ENCODE measurements at regions not wholly inside any gene's neighbourhood (a gene's known extent, or its start where the extent isn't known, plus 50 kb on each side); places are given as distances from the start of the nearest gene placed in this dataset.

DNA sequence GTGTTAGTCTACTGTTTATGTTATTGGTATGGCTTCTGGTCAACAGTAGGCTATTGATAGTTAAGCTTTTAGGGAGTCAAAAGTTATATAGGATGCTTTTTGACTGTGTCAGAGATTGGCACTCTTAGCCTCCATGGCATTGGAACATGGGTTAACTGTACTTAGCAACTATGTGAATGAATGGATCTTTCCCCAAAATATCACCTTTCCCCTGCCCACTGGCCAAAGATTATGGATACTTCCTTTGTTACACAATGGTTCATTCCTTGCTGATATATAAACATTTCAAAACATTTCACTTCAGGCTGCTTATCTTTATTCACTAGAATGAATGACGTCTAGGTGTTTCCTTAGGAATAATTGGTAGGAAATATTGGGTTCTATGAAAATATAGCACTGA is 62.1 kb upstream of the DOCK10 start (continued):
- TF ChIP-seq, protein P1, sequence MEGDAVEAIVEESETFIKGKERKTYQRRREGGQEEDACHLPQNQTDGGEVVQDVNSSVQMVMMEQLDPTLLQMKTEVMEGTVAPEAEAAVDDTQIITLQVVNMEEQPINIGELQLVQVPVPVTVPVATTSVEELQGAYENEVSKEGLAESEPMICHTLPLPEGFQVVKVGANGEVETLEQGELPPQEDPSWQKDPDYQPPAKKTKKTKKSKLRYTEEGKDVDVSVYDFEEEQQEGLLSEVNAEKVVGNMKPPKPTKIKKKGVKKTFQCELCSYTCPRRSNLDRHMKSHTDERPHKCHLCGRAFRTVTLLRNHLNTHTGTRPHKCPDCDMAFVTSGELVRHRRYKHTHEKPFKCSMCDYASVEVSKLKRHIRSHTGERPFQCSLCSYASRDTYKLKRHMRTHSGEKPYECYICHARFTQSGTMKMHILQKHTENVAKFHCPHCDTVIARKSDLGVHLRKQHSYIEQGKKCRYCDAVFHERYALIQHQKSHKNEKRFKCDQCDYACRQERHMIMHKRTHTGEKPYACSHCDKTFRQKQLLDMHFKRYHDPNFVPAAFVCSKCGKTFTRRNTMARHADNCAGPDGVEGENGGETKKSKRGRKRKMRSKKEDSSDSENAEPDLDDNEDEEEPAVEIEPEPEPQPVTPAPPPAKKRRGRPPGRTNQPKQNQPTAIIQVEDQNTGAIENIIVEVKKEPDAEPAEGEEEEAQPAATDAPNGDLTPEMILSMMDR (IDR thresholded peaks at IDR 0.05; ENCODE audit: low read depth, low read length, missing input control): no peak

DNA sequence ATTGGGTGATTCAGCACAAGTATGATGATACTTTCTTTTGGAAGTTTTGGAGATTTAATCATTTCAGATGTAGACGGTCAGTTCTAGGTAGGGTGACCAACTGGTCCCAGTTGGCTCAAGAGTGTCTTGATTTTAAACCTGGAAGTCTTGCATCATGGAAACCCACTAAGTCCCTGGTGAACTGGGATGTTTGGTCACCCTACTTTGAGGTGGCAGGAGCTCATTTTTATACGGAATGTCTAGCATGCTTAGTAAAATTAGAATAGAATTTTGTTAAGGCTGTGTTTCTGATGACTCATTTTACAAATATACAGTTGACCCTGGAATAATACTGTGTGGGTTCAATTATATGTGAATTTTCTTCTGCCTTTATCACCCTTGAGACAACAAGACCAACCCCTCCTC is 61.5 kb upstream of the DOCK10 start:
- WGBS: 81% methylated on average over 2 of the region's 2 CpGs
- DNase-seq (ENCODE audit: low spot score): no peak
- TF ChIP-seq GABPA (IDR thresholded peaks at IDR 0.05 in 1 of 2, conservative IDR thresholded peaks at IDR 0.05 in 1 of 2) (no peak), JUND (IDR thresholded peaks at IDR 0.05) (no peak), RAD21 (IDR thresholded peaks at IDR 0.05) (no peak), NR2F2 (IDR thresholded peaks at IDR 0.05) (no peak)
- TF ChIP-seq, protein P2, sequence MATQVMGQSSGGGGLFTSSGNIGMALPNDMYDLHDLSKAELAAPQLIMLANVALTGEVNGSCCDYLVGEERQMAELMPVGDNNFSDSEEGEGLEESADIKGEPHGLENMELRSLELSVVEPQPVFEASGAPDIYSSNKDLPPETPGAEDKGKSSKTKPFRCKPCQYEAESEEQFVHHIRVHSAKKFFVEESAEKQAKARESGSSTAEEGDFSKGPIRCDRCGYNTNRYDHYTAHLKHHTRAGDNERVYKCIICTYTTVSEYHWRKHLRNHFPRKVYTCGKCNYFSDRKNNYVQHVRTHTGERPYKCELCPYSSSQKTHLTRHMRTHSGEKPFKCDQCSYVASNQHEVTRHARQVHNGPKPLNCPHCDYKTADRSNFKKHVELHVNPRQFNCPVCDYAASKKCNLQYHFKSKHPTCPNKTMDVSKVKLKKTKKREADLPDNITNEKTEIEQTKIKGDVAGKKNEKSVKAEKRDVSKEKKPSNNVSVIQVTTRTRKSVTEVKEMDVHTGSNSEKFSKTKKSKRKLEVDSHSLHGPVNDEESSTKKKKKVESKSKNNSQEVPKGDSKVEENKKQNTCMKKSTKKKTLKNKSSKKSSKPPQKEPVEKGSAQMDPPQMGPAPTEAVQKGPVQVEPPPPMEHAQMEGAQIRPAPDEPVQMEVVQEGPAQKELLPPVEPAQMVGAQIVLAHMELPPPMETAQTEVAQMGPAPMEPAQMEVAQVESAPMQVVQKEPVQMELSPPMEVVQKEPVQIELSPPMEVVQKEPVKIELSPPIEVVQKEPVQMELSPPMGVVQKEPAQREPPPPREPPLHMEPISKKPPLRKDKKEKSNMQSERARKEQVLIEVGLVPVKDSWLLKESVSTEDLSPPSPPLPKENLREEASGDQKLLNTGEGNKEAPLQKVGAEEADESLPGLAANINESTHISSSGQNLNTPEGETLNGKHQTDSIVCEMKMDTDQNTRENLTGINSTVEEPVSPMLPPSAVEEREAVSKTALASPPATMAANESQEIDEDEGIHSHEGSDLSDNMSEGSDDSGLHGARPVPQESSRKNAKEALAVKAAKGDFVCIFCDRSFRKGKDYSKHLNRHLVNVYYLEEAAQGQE (IDR thresholded peaks at IDR 0.05): no peak

DNA sequence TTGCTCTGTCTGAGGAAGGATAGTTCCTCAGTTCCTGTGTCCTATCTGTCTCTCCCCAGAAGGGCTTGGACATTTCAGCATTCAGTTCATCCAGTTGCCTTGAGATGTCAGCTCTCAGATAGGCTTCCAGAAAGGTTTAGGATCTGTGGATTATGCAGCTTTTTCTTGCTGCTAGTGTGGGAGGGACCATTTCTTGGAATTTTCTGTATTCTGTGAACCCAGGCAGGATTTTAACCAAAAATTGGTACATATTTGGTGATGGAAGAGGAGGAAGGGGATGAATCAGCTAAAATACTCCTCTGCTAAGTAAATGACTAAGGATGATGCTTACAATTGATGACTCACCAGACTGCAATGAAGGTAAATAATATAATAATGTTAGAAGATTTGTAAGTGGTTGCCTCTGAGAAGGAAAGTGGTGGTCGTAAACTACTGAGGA is 58.6 kb upstream of the DOCK10 start:
- no peak for DNase-seq (ENCODE audit: low spot score)
- H3K9ac ChIP-seq (ENCODE audit: low read depth in 1 of 2, low read length in 2 of 2): no peak overlapping the region
- 70% methylated on average over 1 of the region's 1 CpG for WGBS
- peaks cover 0 to 5% (median 0%) of the 10 kb centered on the region in 4 donors for H3K27me3 ChIP-seq (ENCODE audit: control insufficient read depth in 4 of 4, insufficient read depth in 4 of 4, low read length in 3 of 4)
- no peaks in the 10 kb centered on the region for H3K36me3 ChIP-seq (ENCODE audit: control insufficient read depth in 4 of 4, insufficient read depth in 3 of 4, low read depth in 1 of 4, low read length in 3 of 4)
- H3K4me1 ChIP-seq (ENCODE audit: control insufficient read depth in 4 of 4, insufficient read depth in 4 of 4, low read length in 3 of 4): no peaks in the 10 kb centered on the region
- no peaks in the 10 kb centered on the region for H3K9me3 ChIP-seq (ENCODE audit: control insufficient read depth in 4 of 4, low read length in 3 of 4)
- no peak overlapping the region for H3K4me3 ChIP-seq (ENCODE audit: low read depth in 1 of 3, low read length in 3 of 3)
- H3K27ac ChIP-seq (ENCODE audit: low read depth in 1 of 2, low read length in 2 of 2): no peak overlapping the region
- TF ChIP-seq EGR1 (IDR thresholded peaks at IDR 0.05; ENCODE audit: low read depth in 2 of 2) (no peak), HNF4A (conservative IDR thresholded peaks at IDR 0.05) (no peak), FOXA1 (IDR thresholded peaks at IDR 0.05) (no peak), YY1 (IDR thresholded peaks at IDR 0.05) (no peak), RXRA (IDR thresholded peaks at IDR 0.05) (no peak), NR2F2 (IDR thresholded peaks at IDR 0.05) (no peak), RAD21 (IDR thresholded peaks at IDR 0.05) (no peak), FOXA2 (IDR thresholded peaks at IDR 0.05) (no peak), GABPA (IDR thresholded peaks at IDR 0.05 in 1 of 2, conservative IDR thresholded peaks at IDR 0.05 in 1 of 2) (no peak), JUND (IDR thresholded peaks at IDR 0.05) (no peak), SP1 (IDR thresholded peaks at IDR 0.05) (no peak), HNF4G (IDR thresholded peaks at IDR 0.05) (no peak), TAF1 (conservative IDR thresholded peaks at IDR 0.05) (no peak)
- TF ChIP-seq, protein P1 (IDR thresholded peaks at IDR 0.05; ENCODE audit: low read depth, low read length, missing input control): no peak
- TF ChIP-seq, protein P3, sequence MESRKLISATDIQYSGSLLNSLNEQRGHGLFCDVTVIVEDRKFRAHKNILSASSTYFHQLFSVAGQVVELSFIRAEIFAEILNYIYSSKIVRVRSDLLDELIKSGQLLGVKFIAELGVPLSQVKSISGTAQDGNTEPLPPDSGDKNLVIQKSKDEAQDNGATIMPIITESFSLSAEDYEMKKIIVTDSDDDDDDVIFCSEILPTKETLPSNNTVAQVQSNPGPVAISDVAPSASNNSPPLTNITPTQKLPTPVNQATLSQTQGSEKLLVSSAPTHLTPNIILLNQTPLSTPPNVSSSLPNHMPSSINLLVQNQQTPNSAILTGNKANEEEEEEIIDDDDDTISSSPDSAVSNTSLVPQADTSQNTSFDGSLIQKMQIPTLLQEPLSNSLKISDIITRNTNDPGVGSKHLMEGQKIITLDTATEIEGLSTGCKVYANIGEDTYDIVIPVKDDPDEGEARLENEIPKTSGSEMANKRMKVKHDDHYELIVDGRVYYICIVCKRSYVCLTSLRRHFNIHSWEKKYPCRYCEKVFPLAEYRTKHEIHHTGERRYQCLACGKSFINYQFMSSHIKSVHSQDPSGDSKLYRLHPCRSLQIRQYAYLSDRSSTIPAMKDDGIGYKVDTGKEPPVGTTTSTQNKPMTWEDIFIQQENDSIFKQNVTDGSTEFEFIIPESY (IDR thresholded peaks at IDR 0.05): no peak
- TF ChIP-seq, protein P4, sequence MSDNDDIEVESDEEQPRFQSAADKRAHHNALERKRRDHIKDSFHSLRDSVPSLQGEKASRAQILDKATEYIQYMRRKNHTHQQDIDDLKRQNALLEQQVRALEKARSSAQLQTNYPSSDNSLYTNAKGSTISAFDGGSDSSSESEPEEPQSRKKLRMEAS (IDR thresholded peaks at IDR 0.05): no peak
- TF ChIP-seq, protein P5, sequence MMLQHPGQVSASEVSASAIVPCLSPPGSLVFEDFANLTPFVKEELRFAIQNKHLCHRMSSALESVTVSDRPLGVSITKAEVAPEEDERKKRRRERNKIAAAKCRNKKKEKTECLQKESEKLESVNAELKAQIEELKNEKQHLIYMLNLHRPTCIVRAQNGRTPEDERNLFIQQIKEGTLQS (IDR thresholded peaks at IDR 0.05): no peak

More for the DNA sequence above, 61.5 kb upstream of the DOCK10 start:
- H3K4me1 ChIP-seq (ENCODE audit: control insufficient read depth in 4 of 4, insufficient read depth in 4 of 4, low read length in 3 of 4): no peaks in the 10 kb centered on the region
- H3K4me3 ChIP-seq (ENCODE audit: low read depth in 1 of 3, low read length in 3 of 3): no peak overlapping the region
- H3K27ac ChIP-seq (ENCODE audit: low read depth in 1 of 2, low read length in 2 of 2): no peak overlapping the region
- H3K36me3 ChIP-seq (ENCODE audit: control insufficient read depth in 4 of 4, insufficient read depth in 3 of 4, low read depth in 1 of 4, low read length in 3 of 4): no peaks in the 10 kb centered on the region
- H3K27me3 ChIP-seq (ENCODE audit: control insufficient read depth in 4 of 4, insufficient read depth in 4 of 4, low read length in 3 of 4): peaks cover 0 to 5% (median 0%) of the 10 kb centered on the region in 4 donors
- H3K9me3 ChIP-seq (ENCODE audit: control insufficient read depth in 4 of 4, low read length in 3 of 4): no peaks in the 10 kb centered on the region
- H3K9ac ChIP-seq (ENCODE audit: low read depth in 1 of 2, low read length in 2 of 2): no peak overlapping the region

Measured in liver (tissue), 8 donors.